SK-N-SH (cell line): ENCODE measurements at regions not wholly inside any gene's neighbourhood (a gene's known extent, or its start where the extent isn't known, plus 50 kb on each side); places are given as distances from the start of the nearest gene placed in this dataset.

Experiments used
- NFIC ChIP-seq: IDR thresholded peaks from 2 replicates; pipeline ENCODE4 v1.4.0; 2012; ENCODE audit warnings: borderline replicate concordance
- RAD21 ChIP-seq: IDR thresholded peaks from 2 replicates; pipeline ENCODE4 v1.6.1; 2012; ENCODE audit warnings: mild to moderate bottlenecking, low read length
- TF ChIP-seq, protein P1 (sequence below): fragments of 200-600 bp; sonication (generic); IDR thresholded peaks from 2 replicates; pipeline ENCODE4 v1.6.1; 2017; ENCODE audit warnings: antibody characterized with exemption, mild to moderate bottlenecking, moderate library complexity
- TF ChIP-seq, protein P2 (sequence below): IDR thresholded peaks from 2 replicates; pipeline ENCODE4 v1.6.1; 2012; ENCODE audit warnings: mild to moderate bottlenecking, low read depth, low read length, moderate library complexity

GRCh38 chr1:239823852-239824251 lies 267.8 kb upstream of the FMN2 start:
- TF ChIP-seq NFIC (no peak), RAD21 (no peak)
- TF ChIP-seq, protein P1, sequence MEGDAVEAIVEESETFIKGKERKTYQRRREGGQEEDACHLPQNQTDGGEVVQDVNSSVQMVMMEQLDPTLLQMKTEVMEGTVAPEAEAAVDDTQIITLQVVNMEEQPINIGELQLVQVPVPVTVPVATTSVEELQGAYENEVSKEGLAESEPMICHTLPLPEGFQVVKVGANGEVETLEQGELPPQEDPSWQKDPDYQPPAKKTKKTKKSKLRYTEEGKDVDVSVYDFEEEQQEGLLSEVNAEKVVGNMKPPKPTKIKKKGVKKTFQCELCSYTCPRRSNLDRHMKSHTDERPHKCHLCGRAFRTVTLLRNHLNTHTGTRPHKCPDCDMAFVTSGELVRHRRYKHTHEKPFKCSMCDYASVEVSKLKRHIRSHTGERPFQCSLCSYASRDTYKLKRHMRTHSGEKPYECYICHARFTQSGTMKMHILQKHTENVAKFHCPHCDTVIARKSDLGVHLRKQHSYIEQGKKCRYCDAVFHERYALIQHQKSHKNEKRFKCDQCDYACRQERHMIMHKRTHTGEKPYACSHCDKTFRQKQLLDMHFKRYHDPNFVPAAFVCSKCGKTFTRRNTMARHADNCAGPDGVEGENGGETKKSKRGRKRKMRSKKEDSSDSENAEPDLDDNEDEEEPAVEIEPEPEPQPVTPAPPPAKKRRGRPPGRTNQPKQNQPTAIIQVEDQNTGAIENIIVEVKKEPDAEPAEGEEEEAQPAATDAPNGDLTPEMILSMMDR, result no peak
- TF ChIP-seq, protein P2, sequence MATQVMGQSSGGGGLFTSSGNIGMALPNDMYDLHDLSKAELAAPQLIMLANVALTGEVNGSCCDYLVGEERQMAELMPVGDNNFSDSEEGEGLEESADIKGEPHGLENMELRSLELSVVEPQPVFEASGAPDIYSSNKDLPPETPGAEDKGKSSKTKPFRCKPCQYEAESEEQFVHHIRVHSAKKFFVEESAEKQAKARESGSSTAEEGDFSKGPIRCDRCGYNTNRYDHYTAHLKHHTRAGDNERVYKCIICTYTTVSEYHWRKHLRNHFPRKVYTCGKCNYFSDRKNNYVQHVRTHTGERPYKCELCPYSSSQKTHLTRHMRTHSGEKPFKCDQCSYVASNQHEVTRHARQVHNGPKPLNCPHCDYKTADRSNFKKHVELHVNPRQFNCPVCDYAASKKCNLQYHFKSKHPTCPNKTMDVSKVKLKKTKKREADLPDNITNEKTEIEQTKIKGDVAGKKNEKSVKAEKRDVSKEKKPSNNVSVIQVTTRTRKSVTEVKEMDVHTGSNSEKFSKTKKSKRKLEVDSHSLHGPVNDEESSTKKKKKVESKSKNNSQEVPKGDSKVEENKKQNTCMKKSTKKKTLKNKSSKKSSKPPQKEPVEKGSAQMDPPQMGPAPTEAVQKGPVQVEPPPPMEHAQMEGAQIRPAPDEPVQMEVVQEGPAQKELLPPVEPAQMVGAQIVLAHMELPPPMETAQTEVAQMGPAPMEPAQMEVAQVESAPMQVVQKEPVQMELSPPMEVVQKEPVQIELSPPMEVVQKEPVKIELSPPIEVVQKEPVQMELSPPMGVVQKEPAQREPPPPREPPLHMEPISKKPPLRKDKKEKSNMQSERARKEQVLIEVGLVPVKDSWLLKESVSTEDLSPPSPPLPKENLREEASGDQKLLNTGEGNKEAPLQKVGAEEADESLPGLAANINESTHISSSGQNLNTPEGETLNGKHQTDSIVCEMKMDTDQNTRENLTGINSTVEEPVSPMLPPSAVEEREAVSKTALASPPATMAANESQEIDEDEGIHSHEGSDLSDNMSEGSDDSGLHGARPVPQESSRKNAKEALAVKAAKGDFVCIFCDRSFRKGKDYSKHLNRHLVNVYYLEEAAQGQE, result no peak
